GM23248 (cell line): ENCODE measurements at regions not wholly inside any gene's neighbourhood (a gene's known extent, or its start where the extent isn't known, plus 50 kb on each side); places are given as distances from the start of the nearest gene placed in this dataset.

Experiments used
- EZH2 ChIP-seq: fragments of 200-600 bp; sonication (generic); IDR thresholded peaks from 2 replicates; pipeline ENCODE4 v1.6.1; 2018; ENCODE audit warnings: antibody characterized with exemption, mild to moderate bottlenecking; ENCODE audit not compliant: insufficient read depth, poor library complexity, severe bottlenecking
- EZH2phosphoT487 ChIP-seq: fragments of 200-600 bp; sonication (generic); IDR thresholded peaks from 2 replicates; pipeline ENCODE4 v1.6.1; 2018; ENCODE audit warnings: antibody characterized with exemption, moderate library complexity, mild to moderate bottlenecking, low read depth; ENCODE audit not compliant: insufficient read depth

- TF ChIP-seq EZH2: no peak
- peak; percentile 96 for TF ChIP-seq EZH2phosphoT487
Measured at GRCh38 chr6:113018351-113019151, 671.4 kb downstream of the RFPL4B start.
